GM06990 (cell line): ENCODE measurements at regions not wholly inside any gene's neighbourhood (a gene's known extent, or its start where the extent isn't known, plus 50 kb on each side); places are given as distances from the start of the nearest gene placed in this dataset.

Experiments used
- DNase-seq: peaks from one replicate; pipeline ENCODE4 v3.0.0-alpha.2; 2011; ENCODE audit not compliant: insufficient read length; ENCODE audit errors: extremely low read depth
- H3K27me3 ChIP-seq: replicated peaks from 2 replicates; pipeline ENCODE4 v1.6.0; 2011; ENCODE audit warnings: low read length; ENCODE audit not compliant: control insufficient read depth, insufficient read depth
- H3K36me3 ChIP-seq: 2 replicates; pipeline ENCODE4 v1.5.1; 2011; ENCODE audit warnings: low read length; ENCODE audit not compliant: control insufficient read depth, insufficient read depth
- H3K4me3 ChIP-seq: replicated peaks from 2 replicates; pipeline ENCODE4 v1.5.1; 2011; ENCODE audit warnings: low read depth, mild to moderate bottlenecking, control low read depth, low read length
- CTCF ChIP-seq: IDR thresholded peaks from 2 replicates; pipeline ENCODE4 v1.5.1; 2011; ENCODE audit warnings: low read length, control low read depth, mild to moderate bottlenecking, inconsistent platforms; ENCODE audit not compliant: insufficient read depth, poor library complexity, severe bottlenecking

GRCh38 chr1:213767683-213768082 is 220.1 kb upstream of the PROX1 start:
- no peak for TF ChIP-seq CTCF
- DNase-seq: no peak
- H3K4me3 ChIP-seq: no peak overlapping the region

GRCh38 chr1:213772128-213773063 is 215.4 kb upstream of the PROX1 start:
- TF ChIP-seq CTCF: no peak
- Histone ChIP-seq H3K4me3 (no peak overlapping the region), H3K36me3 (no peaks in the 10 kb centered on the region), H3K27me3 (no peaks in the 10 kb centered on the region; the same call in 1 of the 2 replicates)
- DNase-seq: no peak

More at GRCh38 chr1:213767683-213768082, 220.1 kb upstream of the PROX1 start:
- Histone ChIP-seq H3K27me3 (no peaks in the 10 kb centered on the region; the same call in 1 of the 2 replicates), H3K36me3 (no peaks in the 10 kb centered on the region)

- Histone ChIP-seq H3K36me3 (no peaks in the 10 kb centered on the region), H3K4me3 (no peak overlapping the region), H3K27me3 (no peaks in the 10 kb centered on the region; the same call in 1 of the 2 replicates)
- no peak for DNase-seq
- TF ChIP-seq CTCF: no peak
Measured at GRCh38 chr1:213773975-213774374, 213.8 kb upstream of the PROX1 start.

GRCh38 chr1:213776969-213777368 is 210.8 kb upstream of the PROX1 start:
- H3K36me3 ChIP-seq: no peaks in the 10 kb centered on the region
- DNase-seq: no peak
- no peaks in the 10 kb centered on the region; the same call in 1 of the 2 replicates for H3K27me3 ChIP-seq
- no peak for TF ChIP-seq CTCF
- no peak overlapping the region for H3K4me3 ChIP-seq

- DNase-seq: no peak
- Histone ChIP-seq H3K4me3 (no peak overlapping the region), H3K27me3 (no peaks in the 10 kb centered on the region; the same call in 1 of the 2 replicates), H3K36me3 (no peaks in the 10 kb centered on the region)
- no peak for TF ChIP-seq CTCF
Measured at GRCh38 chr1:213779228-213779627, 208.5 kb upstream of the PROX1 start.
